OCI-LY3 (cell line): ENCODE measurements at regions not wholly inside any gene's neighbourhood (a gene's known extent, or its start where the extent isn't known, plus 50 kb on each side); places are given as distances from the start of the nearest gene placed in this dataset.
"Not testable (repeated sequence)": the region's sequence is repeated elsewhere in the genome, so short reads cannot be mapped to it uniquely, and the experiment has no call there.

ENCODE experiments used
- H2AFZ ChIP-seq: fragments of 200-600, 300-600 bp; shearing (Covaris generic); 2 replicates; pipeline ENCODE4 v1.6.0; 2014; ENCODE audit warnings: antibody characterized with exemption, low read depth, low read length
- H3K27ac ChIP-seq: fragments of 200-600, 300-600 bp; sonication (generic); 2 replicates; pipeline ENCODE4 v1.5.1; 2014; ENCODE audit warnings: mild to moderate bottlenecking, low read length, moderate library complexity, mixed read lengths
- H3K27me3 ChIP-seq: fragments of 200-600, 300-600 bp; sonication (generic); 2 replicates; pipeline ENCODE4 v1.6.1; 2014; ENCODE audit warnings: low read depth, low read length, mixed read lengths
- H3K36me3 ChIP-seq: fragments of 200-600, 300-600 bp; sonication (generic); replicated peaks from 2 replicates; pipeline ENCODE3; 2014; ENCODE audit warnings: low read depth, low read length, mixed read lengths
- H3K4me1 ChIP-seq: fragments of 300-600, 200-600 bp; sonication (generic); 2 replicates; pipeline ENCODE4 v1.6.1; 2014; ENCODE audit warnings: low read length, mixed read lengths
- H3K4me2 ChIP-seq: fragments of 200-600, 300-600 bp; sonication (generic); 2 replicates; pipeline ENCODE4 v1.6.1; 2014; ENCODE audit warnings: low read length, mixed read lengths
- H3K4me3 ChIP-seq: fragments of 300-600, 200-600 bp; sonication (generic); 2 replicates; pipeline ENCODE4 v1.5.1; 2014; ENCODE audit warnings: antibody characterized with exemption, mild to moderate bottlenecking, low read length, moderate library complexity
- H3K79me2 ChIP-seq: fragments of 300-600, 200-600 bp; shearing (Covaris generic); 2 replicates; pipeline ENCODE4 v1.6.1; 2014; ENCODE audit warnings: mild to moderate bottlenecking, low read length, mixed read lengths
- H3K9ac ChIP-seq: fragments of 300-600, 200-600 bp; shearing (Covaris generic); 2 replicates; pipeline ENCODE4 v1.6.0; 2014; ENCODE audit warnings: mild to moderate bottlenecking, low read length, moderate library complexity
- H3K9me3 ChIP-seq: fragments of 200-600, 300-600 bp; shearing (Covaris generic); 2 replicates; pipeline ENCODE4 v1.6.1; 2014; ENCODE audit warnings: low read length, mixed read lengths; ENCODE audit not compliant: insufficient read depth
- H4K20me1 ChIP-seq: fragments of 200-600, 300-600 bp; sonication (generic); 2 replicates; pipeline ENCODE4 v1.6.1; 2016; ENCODE audit warnings: low read length, mixed read lengths; ENCODE audit not compliant: insufficient read depth
- EZH2phosphoT487 ChIP-seq: fragments of 200-600 bp; shearing (Covaris generic); IDR thresholded peaks from 2 replicates; pipeline ENCODE4 v1.6.1; 2018; ENCODE audit warnings: antibody characterized with exemption, mixed run types, low read depth
- TF ChIP-seq, protein P1 (sequence below): fragments of 200-600, 300-600 bp; sonication (generic); IDR thresholded peaks from 2 replicates; pipeline ENCODE4 v1.5.1; 2014; ENCODE audit warnings: antibody characterized with exemption, low read length, low read depth

DNA sequence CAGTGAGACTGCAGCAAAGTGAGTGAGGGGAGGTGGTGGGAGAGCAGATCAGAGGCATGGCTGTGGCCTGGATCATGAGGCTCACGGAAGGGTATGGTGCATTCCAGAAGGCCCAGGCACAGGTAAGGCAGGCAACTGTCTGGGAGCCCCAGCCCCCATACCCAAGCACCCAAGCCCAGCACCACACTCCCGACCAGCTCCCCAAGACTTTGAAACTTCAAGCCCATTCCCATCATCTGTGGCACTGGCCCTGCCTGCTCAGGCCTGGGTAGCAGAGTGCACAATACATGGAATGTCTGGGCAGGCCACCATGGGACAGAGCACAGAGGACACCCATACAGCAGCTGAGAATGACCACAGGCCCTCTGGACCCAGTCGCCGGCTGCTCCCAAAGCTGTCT, 202.6 kb upstream of the ARL4C start:
- Histone ChIP-seq H3K9me3 (no peaks in the 10 kb centered on the region), H3K79me2 (no peaks in the 10 kb centered on the region), H3K9ac (no peak overlapping the region), H3K36me3 (no peaks in the 10 kb centered on the region), H3K27me3 (no peaks in the 10 kb centered on the region), H3K4me2 (no peak overlapping the region), H3K4me3 (no peak overlapping the region), H3K4me1 (no peaks in the 10 kb centered on the region), H2AFZ (no peak overlapping the region), H4K20me1 (no peaks in the 10 kb centered on the region), H3K27ac (no peak overlapping the region)
- TF ChIP-seq EZH2phosphoT487: no peak
- TF ChIP-seq, protein P1, sequence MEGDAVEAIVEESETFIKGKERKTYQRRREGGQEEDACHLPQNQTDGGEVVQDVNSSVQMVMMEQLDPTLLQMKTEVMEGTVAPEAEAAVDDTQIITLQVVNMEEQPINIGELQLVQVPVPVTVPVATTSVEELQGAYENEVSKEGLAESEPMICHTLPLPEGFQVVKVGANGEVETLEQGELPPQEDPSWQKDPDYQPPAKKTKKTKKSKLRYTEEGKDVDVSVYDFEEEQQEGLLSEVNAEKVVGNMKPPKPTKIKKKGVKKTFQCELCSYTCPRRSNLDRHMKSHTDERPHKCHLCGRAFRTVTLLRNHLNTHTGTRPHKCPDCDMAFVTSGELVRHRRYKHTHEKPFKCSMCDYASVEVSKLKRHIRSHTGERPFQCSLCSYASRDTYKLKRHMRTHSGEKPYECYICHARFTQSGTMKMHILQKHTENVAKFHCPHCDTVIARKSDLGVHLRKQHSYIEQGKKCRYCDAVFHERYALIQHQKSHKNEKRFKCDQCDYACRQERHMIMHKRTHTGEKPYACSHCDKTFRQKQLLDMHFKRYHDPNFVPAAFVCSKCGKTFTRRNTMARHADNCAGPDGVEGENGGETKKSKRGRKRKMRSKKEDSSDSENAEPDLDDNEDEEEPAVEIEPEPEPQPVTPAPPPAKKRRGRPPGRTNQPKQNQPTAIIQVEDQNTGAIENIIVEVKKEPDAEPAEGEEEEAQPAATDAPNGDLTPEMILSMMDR: no peak

DNA sequence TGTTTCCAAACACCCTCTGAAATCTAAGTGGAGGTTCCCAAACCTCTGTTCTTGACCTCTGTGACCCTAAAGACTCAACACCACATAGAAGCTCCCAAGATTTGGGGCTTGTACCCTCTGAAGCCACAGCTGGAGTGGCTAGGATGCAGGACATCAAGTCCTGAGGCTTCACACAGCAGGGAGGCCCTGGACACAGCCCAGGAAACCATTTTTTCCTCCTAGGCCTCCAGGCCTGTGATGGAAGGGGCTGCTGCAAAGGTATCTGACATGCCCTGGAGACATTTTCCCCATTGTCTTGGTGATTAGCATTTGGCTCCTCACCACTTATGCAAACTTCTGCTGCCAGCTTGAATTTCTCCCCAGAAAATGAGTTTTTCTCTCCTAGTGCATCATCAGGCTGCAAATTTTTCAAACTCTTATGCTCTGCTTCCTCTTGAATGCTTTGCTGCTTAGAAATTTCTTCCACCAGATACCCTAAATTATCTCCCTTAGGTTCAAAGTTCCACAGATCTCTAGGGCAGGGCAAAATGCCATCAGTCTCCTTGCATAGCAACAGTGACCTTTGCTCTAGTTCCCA, 200.5 kb upstream of the ARL4C start:
- not testable (repeated sequence) for H3K27ac ChIP-seq, H3K4me1 ChIP-seq, H3K4me3 ChIP-seq, H3K9ac ChIP-seq, H3K27me3 ChIP-seq, H3K36me3 ChIP-seq, H2AFZ ChIP-seq, H3K4me2 ChIP-seq, H3K79me2 ChIP-seq, H3K9me3 ChIP-seq, H4K20me1 ChIP-seq

DNA sequence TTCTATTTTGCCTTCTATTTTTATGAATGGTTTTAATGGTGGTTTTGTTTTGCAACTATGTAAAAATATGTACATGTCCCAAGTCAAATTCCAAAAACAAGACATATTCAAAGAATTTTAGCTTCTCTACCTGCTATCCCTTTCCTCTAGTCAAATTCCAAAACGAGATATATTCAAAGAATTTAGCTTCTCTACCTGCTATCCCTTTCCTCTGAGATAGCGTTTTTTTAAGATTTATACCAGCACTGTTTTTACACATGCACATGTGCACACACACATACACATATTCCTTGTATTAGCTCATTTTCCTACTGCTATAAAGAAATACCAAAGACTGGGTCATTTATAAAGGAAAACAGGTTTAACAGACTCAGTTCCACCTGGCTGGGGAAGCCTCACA, 199.1 kb upstream of the ARL4C start:
- Histone ChIP-seq H3K27me3 (no peaks in the 10 kb centered on the region), H4K20me1 (no peaks in the 10 kb centered on the region), H3K27ac (no peak overlapping the region), H3K4me3 (no peak overlapping the region), H3K4me2 (no peak overlapping the region), H3K9me3 (no peaks in the 10 kb centered on the region), H3K9ac (no peak overlapping the region), H2AFZ (no peak overlapping the region), H3K4me1 (no peaks in the 10 kb centered on the region), H3K36me3 (no peaks in the 10 kb centered on the region), H3K79me2 (no peaks in the 10 kb centered on the region)
- TF ChIP-seq, protein P1: no peak
- TF ChIP-seq EZH2phosphoT487: no peak

DNA sequence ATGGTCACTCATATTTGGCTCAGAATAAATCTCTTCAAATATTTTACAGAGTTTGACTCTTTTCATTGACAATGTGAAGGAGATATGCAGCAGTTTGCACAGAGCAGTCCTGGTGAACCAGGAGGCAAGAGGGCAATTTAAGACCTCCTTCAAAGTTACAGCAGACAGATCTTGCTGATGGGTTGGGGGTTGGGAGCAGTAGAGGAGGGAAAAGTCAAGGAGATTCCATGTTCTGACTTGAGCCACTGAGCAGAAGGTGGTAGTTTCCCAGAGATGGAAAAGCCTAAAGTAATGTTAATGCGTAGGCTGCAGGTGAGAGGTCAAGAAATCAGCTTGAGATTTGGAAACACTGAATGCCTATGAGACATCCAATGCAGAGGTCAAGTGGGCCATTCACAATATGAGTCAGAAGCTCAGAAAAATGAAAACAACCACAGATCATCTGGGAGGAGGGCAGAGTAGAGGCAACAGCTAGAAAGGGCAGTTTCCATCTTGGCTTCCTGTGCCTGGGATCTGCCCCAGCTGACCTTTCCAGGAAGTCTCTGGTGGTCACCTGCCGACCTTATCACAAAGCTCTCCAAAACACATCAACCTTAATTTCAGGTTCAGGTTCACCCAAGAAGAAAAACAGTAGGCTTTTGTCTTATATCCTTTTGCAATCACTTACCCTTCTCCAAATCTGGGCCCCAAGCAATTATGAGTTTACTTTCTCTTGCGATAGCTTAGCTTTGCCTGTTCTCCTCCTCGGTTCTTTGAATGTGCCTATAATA, 197.5 kb upstream of the ARL4C start:
- H3K9ac ChIP-seq: no peak overlapping the region
- no peak overlapping the region for H2AFZ ChIP-seq
- no peaks in the 10 kb centered on the region for H4K20me1 ChIP-seq
- H3K4me3 ChIP-seq: no peak overlapping the region
- no peaks in the 10 kb centered on the region for H3K36me3 ChIP-seq
- H3K27me3 ChIP-seq: no peaks in the 10 kb centered on the region
- H3K4me2 ChIP-seq: no peak overlapping the region
- no peaks in the 10 kb centered on the region for H3K4me1 ChIP-seq
- H3K79me2 ChIP-seq: no peaks in the 10 kb centered on the region
- no peaks in the 10 kb centered on the region for H3K9me3 ChIP-seq
- no peak overlapping the region for H3K27ac ChIP-seq
- TF ChIP-seq, protein P1: no peak
- no peak for TF ChIP-seq EZH2phosphoT487

DNA sequence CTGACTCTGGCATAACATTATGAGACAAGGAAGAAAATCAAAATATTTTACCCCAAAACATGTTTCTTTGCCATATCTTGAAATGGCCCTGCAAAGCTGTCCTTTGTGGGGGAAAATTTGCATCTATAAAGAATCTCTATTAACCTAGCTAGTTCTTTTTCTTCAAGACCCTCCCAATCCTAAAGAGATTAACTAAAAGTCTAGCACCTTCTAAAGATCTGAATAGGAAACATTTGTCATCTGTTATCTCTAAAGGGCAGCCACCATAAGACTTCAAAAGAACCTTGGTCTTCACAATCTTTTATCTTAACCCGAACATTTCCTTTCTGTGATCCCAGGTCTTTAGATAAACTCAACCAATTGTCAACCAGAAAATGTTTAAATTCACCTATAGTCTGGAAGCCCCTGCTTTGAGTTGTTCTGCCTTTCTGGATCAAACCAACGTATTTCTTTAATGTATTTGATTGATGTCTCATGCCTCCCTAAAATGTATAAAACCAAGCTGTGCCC, 196.9 kb upstream of the ARL4C start:
- not testable (repeated sequence) for H3K79me2 ChIP-seq, H3K36me3 ChIP-seq, H3K27me3 ChIP-seq, H4K20me1 ChIP-seq, H3K9ac ChIP-seq, H3K4me3 ChIP-seq, H3K27ac ChIP-seq, H3K4me1 ChIP-seq, H3K9me3 ChIP-seq, H2AFZ ChIP-seq, H3K4me2 ChIP-seq

DNA sequence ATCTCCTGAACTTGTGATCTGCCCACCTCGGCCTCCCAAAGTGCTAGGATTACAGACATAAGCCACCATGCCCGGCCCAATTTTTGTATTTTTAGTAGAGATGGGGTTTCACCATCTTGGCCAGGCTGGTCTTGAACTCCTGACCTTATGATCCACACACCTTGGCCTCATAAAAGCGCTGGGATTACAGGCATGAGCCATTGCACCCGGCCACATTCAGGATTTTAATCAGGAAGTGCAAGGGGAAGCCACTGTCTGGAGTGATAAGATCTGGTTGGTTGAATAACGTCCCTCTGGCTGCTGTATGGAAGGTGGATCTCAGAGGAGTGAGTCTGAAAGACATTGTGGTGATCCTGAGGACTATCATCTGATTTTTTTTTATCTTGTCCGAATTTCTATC, 196.3 kb upstream of the ARL4C start:
- not testable (repeated sequence) for H3K9me3 ChIP-seq, H2AFZ ChIP-seq, H3K79me2 ChIP-seq, H4K20me1 ChIP-seq, H3K4me1 ChIP-seq, H3K27ac ChIP-seq, H3K36me3 ChIP-seq, H3K4me2 ChIP-seq, H3K9ac ChIP-seq, H3K4me3 ChIP-seq, H3K27me3 ChIP-seq
